Fibroblast of villous mesenchyme (primary cell): ENCODE measurements at regions not wholly inside any gene's neighbourhood (a gene's known extent, or its start where the extent isn't known, plus 50 kb on each side); places are given as distances from the start of the nearest gene placed in this dataset.
"Not testable (repeated sequence)": the region's sequence is repeated elsewhere in the genome, so short reads cannot be mapped to it uniquely, and the experiment has no call there.

Source experiments
- DNase-seq: peaks from one replicate; pipeline ENCODE4 v3.0.0-alpha.2; 2010; ENCODE audit warnings: low read depth
- H3K4me3 ChIP-seq: 2 replicates; pipeline ENCODE4 v1.5.1; 2011; ENCODE audit warnings: low read depth, mild to moderate bottlenecking, low read length
- CTCF ChIP-seq: IDR thresholded peaks from 2 replicates; pipeline ENCODE4 v1.5.1; 2012; ENCODE audit warnings: low read depth, mild to moderate bottlenecking, low read length; ENCODE audit not compliant: insufficient read depth

GRCh38 chr2:67772216-67773170 lies 290.3 kb downstream of the C1D start:
- peak; percentile 85 for DNase-seq
- TF ChIP-seq CTCF: no peak
- no peak overlapping the region for H3K4me3 ChIP-seq

GRCh38 chr2:67773851-67774250 lies 289.0 kb downstream of the C1D start:
- no peak for TF ChIP-seq CTCF
- DNase-seq: peak; percentile 33

GRCh38 chr2:67776276-67776675 lies 286.5 kb downstream of the C1D start:
- H3K4me3 ChIP-seq: no peak overlapping the region
- DNase-seq: no peak
- TF ChIP-seq CTCF: no peak

More at GRCh38 chr2:67773851-67774250, 289.0 kb downstream of the C1D start:
- H3K4me3 ChIP-seq: no peak overlapping the region

- no peak for TF ChIP-seq CTCF
- no peak for DNase-seq
These were observed 285.8 kb downstream of the C1D start for GRCh38 chr2:67777010-67777409.

GRCh38 chr2:67777836-67778429 lies 284.9 kb downstream of the C1D start:
- DNase-seq: peak; percentile 64
- H3K4me3 ChIP-seq: no peak overlapping the region
- no peak for TF ChIP-seq CTCF

More at GRCh38 chr2:67777010-67777409, 285.8 kb downstream of the C1D start:
- no peak overlapping the region for H3K4me3 ChIP-seq

GRCh38 chr2:67780841-67781240 lies 282.0 kb downstream of the C1D start:
- H3K4me3 ChIP-seq: not testable (repeated sequence)
- DNase-seq: peak; percentile 70

GRCh38 chr2:67782443-67782842 lies 280.4 kb downstream of the C1D start:
- TF ChIP-seq CTCF: no peak
- no peak overlapping the region for H3K4me3 ChIP-seq
- DNase-seq: peak; percentile 41
